ENCODE measurements at regions not wholly inside any gene's neighbourhood (a gene's known extent, or its start where the extent isn't known, plus 50 kb on each side); places are given as distances from the start of the nearest gene placed in this dataset.

DNA sequence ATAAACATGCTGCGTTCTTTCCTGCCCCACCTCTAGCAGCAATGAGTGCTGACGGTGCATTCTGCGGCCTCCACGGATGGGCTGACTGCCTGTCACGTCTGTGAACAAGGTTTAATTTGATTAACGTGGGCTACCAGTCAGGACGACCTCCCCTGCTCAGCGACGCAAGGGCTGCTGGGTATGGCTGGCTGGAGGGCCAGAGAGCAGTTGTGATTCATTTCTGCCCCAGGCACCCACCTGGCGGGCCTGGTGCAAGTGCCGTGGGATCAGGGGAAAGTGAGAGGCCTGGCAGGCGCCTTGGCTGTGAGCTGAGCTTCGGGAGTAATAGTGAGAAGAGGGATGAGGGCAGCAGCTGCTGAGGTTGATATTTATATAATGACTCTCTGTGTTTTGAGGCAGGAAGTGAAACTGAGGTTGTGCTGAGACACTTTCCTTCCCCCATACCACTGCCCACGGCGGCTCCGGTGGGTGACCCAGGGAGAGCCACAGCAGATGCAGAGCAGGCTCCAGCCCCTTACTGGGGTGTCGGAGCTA, 190.4 kb upstream of the BCL6 start:
- peak; percentile 50 for DNase-seq

DNA sequence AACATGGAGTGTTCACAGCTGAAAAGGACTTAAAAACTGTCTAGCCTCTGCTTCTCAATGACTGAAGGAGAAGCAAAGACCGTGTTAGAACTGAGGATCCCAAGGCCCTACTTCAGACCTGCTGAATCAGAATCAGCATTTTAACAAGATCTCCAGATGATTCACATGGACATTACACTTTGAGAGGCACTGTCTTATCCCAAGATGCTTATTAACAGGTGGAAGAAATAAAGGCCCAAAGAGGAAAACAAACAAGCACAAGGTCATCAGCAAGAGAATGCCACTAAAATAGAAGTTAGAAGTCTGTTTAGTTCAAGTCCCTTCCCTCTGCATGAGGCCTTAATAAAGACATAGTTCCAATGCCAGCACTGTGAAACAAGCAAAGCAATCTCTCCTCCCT, 191.4 kb upstream of the BCL6 start:
- no peak for DNase-seq

DNA sequence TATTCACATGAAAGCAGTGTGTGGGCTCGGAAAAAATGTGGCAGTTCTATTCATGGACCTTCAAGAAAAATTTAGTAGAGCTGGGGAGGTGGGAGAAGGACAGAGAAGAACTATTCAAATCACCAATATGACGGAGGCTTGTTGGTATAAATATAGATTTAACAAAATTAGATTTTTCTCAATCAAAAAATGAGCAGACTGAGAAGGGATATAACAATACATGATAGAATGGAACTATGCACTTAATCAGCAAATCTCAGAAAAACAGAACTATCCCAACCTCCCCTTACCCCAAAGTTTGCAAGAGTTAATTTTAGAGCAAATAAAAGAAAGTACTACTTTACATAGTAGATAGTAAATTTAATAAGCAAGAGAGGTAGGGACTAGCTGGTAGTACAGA, 194.6 kb upstream of the BCL6 start:
- DNase-seq = no peak

DNA sequence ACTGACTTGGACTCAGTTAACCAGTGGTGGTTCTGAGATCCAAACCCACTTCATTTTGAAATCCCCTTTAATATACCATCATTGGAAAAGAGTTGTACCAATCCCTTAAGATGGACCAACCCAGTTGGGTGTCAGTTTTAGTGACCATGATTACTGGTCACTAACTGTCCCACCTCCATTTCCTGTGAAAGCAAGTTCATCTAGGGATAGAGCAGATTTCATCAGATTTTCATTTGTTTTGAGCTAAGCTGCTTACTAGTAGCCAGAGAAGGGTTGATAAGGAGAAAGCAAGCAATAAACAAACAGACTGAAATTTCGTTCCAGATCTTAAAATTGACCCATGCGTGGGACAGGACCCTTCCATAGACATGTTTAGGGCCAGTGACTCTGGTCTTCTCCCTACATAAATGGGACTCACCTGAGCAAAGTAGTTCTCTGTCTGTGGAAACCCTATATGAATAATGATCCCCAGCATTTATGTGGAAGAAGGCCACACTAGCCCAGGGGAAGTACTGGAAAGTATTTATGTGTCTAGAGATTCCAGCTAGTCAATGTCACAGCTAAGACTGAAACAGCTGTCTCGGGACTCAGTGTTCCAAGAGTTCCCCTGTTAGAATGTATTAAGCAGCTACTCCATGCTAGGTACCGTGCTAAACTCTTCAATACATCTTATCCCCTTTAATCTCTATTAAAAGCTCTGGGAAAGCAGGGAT, 196.0 kb upstream of the BCL6 start:
- peak; percentile 61 for DNase-seq

DNA sequence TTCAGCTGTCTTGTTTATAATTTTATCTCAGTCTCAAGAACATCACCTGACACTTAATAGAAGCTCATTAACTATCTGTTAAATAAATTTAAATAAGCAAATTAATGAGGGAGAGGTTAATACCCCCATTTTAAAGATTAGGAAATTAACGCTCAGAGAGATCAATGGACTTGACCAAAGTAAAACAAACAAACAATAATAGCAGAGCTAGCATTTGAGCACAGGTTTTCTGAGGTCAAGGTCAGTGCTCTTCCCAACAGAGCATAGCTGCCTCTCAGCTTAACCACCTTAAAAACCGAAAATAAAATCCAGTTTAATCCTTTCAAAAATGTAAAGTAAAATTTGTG, 196.6 kb upstream of the BCL6 start:
- peak; percentile 45 for DNase-seq

DNA sequence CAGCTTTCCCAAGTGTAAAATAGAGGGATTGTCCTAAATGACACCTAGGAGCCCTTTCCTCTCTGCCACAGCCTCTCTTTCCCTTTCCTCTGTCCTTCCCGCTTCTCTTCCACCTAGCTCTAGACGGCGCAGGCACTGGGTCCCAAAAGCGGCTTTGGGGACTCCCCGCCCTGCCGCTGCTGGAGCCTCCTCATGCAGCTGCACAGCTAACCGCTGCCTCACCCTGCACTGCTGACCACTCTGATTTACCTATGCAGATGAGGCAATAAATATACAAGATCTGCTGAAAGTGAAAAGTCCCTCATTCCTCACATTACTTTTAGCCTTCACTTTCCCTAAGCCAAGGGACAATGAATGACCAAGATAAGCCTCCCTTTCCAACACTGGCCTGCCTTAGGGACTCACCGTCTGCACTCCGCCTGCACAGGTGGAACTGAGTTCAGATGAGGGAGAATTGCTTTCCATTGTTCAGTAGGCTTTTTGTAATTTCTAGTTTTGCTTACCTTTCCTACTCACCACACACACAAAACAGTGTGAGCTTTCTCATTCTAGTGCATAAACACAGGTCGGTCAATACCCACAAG, 197.5 kb upstream of the BCL6 start:
- no peak for DNase-seq

DNA sequence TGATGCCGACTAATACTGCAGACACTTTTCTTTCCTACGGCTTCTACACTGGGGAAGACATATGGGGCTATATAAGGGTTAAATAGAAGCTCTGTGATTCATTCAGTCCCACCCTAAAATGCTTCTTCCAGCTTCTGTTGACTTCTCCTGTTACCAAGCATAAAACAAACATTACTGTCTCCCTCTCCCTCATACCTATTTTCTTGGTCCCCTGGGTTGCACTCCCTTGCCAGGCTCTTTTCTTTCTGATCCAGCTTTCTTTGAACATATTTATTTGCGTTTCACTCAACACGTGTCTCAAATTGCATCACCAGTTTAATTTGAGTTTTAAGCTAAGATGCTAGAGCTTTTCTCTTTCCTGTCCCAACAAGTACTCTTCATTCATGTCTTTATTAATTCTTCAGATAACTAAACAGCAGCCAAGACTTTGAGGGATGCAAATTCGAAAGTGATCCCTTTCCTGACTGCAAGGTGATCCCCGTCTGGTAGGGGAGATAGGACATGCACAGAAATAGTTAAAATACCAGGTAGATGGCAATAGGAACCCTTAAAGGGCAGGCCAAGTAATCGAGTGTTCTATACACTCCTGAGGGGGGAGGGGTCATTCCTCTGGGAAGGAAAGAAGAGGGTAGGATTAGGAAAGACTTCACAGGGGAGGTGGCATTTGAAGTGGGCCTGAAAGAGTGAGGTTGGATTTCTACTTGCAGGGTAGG, 198.6 kb upstream of the BCL6 start:
- no peak for DNase-seq

DNA sequence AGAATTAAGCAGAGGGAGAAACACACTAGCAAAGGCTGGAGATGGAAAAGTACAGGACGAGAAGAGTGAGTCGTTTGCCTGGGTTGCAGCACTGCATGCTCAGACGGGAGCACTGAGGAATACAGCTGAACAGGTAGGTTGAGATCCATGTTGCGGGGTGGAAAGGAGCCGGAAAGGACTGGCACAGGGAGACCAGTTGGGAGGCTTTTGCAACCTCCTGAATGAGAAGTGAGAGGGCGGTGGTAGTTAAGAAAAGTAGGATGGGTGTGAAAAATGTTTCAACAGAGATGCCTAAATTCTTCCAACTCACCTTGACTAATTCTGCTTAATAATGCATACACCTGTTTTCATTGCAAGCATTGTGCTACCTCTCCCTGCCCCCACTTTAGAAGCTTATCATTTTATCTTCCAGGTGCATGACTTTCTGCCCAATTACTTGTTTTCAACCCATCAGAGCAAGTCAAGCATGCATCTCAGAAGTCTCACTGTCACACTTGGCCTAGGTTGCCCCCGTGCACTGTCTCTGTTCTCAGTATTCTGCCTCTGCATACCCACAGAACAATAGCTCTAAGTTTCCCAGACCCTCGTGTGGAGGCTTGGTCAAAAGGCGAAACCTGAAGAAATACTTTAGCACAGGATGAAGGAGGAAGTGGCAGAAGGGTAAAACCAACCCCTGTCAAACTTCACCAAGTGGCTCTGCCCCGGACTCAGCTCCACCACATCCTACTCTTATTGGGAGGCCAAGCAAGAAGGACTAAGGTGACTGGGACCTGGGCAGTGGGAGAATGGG, 199.3 kb upstream of the BCL6 start:
- no peak for DNase-seq

DNA sequence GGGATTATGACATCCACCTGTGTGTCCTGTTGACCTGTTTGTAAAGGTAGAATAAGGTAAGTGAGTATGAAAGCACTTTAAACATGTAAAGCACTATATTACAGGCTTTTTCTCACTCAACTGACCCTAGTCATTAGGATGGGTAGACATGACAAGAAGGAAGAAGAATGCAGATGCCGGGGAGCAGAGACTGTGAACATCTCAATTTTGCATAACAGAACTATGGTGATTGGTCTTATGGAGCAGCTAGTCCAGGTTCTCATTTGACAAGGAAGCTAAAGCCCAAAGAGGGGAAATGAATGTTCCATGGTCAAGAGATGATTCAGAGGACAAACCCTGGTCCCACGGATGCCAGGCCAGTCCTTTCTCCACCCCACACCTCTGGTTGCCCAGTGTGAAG, 200.1 kb upstream of the BCL6 start:
- no peak for DNase-seq

DNA sequence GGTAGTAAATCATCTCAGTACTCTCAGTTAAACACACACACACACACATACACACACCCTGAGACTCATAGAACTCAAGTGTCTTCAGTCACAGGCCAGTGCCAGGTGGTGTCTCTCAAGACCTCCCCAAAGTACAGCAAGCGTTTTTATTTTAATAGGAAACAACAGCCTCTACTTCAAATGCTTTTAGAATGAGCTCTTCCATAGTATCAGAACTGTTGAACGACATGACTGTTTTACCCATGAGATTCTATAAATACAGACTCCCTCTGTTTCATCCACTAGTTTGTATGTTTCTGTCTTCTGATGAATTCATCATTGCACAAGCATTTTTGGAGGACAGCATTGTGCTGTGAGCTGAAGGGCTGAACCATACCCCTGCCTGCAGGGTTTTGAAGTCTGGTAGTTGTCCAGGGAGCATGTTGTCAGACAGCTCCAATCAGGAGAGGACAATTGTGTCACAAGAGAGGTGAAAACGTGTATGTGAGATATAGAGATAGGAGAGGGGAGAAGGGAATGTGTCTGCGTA, 201.0 kb upstream of the BCL6 start:
- no peak for DNase-seq

DNA sequence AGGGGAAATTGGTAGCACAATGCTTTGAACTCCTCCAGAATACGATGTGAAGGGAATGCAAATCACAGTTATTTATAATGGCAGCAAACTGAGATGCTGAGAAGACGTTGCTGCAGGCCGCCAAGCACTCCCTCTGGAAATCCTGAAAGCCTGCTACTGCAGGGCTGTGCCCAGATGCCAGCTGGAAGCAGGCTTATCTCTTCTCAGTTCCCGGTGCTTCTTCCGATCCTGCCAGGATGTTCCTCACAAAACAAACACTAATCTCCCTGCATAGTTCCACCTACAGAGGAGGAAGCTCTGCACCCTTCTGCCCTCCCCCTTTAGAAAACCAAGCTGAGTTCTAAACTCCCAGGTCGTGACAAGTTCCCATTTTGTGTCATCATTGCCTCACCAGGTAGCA, 201.7 kb upstream of the BCL6 start:
- DNase-seq = no peak

DNA sequence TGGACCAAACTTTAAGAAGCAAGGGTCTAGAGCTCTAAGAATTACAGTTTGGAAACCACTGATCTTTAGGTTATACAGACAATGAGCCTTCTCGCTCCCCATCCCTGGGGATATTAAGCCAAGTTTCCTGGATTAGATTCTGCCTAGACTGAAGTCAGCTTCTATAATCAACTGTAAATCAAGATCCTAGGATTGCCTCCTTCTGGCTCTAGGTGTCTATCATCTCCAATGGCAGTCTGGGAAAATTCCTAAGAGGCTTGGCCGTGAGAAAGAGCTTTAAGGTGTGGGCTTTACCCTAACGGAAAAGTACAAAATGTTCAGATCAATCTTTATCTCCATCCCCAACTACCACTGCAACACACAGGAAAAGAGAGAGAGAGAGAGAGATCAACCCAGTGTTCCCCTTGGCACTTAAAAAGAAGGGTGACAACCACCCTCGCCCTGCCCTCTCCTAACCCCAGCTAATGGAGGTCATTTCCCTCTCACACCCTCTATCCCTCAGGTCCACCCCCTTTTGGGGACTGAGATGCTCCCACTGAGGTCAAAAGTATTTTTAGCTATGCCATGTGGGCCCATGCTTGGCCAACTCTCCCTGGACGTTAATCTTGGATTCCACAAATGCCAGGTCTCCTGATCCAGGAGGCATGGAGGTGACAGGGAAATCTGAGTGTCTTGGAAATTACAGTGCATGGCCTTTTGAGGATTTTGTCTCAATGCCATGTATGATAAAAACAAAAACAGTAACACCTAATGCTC, 202.8 kb upstream of the BCL6 start:
- no peak for DNase-seq

DNA sequence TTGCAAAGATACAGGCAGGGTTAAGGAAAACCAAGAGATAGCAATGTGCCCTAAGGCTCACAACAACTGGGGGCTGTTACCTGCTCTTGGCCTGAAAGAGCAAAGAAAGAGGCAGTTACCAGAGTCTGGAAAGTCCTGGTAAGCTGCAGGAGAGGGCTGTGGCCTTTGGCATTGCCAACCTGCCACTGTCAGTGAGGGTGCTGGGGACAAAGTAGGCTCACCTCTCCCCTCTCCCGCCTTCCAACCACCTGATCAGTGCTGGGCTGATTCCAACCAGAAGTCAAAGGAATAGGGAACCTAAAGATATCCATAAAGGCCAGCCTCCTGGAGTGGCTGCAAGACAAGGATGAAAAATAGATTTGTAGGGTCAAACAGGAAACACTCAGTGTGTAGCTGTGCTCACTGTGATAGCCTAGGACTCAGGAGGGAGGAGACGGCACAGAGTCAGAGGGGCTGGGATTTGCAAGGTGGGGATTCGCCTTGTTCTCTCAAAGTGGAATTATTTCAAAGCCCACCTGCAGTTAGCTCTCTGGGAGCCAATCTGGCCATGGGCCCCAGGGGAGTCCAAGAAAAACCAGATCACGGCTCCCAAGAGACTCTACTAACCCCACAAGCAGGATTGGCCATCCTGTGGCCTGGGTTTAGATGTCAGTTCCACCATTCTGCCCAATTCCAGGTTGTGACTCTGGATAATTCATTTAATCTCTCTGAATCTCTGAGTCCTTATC, 204.0 kb upstream of the BCL6 start:
- no peak for DNase-seq

DNA sequence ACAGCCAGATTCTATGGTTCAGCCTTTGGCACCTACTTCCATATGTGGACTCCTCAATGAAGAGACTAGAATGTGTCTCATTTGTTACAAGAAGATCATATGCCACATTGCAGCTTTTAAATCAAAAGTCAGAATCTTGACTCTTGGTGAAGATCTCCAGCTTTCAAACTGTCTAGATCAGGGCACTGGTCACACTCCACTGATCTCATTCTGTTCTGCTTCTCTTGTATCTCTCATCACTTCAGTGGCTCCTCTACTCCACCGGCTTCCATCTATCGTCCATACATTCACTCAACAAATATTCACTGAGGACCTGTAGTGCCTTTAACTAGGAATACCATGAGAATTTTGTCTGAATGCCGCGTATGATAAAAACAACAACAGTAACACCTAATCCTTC, 203.3 kb upstream of the LPP start:
- no peak for DNase-seq

DNA sequence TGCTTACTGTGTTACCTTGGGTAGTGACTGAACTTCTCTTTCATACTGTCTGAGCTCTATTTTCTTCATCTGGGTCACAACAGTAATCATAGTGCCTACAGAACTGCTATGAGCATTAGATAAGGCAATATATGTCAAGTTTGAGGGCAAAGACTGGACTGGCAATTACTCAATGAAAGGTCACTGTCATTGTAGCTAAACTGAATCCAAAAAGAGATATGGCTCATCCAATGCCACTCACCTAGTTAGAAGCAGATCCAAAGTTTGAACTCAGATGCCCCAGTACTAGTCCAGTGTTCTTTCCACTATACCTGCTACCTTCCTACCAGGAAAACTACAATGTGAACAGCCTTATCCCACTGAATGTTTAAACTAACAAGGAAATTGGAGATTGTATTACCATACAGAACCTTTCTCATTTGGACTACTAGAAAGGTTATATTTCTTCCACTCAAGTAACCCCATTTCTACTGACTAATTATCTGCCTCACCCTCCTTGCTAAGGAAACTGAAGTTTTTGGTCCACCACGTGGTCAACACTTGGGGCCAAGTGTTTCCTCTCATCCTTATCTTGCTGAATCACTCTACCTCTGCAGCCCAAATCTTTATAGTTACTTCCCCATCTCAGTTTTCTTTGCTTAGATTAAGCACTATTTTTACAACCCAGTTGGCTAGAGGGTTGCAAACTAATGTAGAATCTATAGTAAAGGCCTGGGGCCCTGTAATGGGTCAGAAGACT, 202.3 kb upstream of the LPP start:
- no peak for DNase-seq

DNA sequence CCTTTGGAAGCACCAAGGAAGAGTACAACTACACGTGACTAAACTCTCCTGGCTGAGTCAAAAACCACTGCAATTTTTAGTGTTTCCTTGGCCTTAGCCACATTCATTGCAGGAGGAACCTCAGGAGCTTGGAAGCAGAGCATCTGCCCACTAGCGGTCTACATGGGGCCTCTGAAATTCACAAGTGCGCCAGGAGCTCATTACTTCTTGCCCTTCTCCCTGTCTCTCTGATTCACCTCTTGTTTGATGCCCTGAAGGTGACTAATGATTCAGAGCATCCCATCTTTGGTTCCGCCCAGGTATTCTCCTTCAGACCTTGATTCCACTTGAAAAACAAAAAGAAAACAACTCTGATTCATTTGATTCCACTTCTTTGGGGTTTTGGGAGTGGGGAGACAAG, 201.1 kb upstream of the LPP start:
- no peak for DNase-seq

DNA sequence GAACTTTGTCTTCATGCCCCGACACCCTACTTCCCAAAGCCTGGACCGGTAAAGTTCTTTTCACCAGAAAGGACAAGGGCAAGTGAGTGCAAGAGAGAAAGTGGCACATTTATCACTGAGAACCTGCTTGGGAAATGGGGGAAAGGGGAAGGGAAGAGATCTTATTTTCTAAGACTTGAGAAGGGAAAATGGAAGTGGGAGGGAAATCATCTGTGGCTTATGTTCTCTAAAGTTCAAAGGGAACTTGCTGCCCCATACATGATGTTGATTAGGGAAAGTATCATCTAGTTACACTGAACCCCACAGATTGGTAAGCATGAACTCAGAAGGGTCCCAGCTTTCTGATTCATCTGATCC, 199.5 kb upstream of the LPP start:
- no peak for DNase-seq

DNA sequence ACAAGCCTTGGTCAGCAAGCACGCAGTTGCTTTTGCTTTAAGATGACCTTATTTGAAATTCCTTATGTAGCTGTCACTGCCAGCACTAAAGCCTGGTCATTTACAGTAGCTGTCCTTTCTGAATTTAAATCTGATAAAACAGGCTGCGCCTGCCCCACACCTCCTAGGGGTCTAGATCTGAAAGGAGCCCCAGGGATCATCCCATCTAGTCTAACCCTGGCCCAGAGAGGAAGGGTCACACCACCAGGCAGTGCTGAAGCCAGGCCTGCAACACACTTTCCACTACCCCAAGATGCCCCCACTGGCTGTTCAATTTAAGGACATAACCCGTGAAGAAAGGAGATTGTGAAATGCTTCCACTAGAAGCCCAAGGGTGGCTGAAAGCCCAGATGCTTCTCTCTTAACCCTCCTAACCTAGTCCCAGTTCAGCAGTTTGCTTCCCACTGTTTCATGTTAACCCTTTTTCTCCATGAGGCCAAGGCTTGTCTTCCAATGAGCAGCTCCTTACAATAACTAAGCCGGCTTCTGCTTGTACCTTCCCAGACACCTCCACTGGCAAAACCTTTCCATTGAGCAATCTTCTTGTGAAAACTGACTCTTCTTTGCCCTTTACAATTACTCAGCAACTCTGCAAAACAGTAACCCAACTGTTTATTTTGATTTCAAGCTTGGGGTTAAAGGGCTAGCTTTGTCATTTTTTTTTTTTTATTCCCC, 198.9 kb upstream of the LPP start:
- DNase-seq = no peak

DNA sequence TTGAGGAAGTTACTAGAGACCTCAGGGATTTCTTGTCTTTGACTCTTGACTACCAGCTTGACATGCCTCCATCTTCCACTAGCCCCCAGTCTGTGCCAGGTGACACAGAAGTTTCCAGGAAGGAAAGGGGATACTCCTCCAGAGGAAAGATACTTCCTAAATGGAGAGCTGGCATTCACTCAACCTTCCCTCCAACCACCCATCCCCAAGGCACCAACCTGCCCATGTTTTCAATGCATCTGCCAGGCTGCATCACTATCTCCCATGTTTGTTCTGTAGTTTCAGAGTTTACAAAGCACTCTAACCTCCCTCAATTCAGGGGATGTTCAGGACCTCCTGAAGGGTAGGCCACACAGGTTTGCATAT, 198.4 kb upstream of the LPP start:
- DNase-seq = no peak

DNA sequence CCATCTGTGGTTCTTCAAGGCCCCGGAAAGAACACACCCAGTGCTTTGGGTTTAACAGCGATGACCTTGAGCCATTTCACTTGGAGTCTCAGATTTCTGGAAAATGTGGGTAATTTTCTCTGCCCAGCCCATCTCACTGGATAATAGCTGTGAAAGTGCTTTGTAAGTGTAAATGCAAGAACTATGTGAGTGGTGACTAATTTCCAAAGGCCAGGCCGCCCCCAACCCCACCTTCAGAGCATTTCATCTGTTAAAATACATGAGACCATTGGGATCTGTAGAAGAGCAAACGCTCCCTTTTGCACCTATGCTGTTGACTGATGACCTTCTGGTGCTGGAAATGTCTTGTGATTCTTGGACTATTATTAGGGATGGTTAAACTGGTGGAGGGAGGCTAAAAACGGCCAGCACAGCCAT, 196.8 kb upstream of the LPP start:
- no peak for DNase-seq

DNA sequence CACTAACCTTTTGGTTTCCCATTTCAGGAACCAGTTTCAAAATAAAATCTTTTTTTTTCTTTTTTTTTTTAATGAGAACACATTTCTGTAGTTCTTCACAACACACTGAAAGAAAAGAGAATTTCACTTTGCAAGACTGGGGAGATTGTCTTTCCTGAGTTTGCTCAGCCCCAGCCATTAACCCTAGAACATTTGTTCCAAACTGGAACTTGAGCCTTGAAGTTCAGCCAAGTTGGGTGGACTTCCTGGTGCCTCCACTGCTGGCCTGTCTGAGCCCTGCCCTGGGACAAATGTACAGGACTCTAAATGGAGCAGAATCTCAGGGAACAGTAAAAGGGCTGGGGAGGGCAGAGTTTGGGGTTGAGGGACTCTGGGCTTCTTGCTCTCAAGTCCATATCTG, 196.4 kb upstream of the LPP start:
- no peak for DNase-seq

Data from NCI-H82 (cell line).